ENCODE measurements at regions not wholly inside any gene's neighbourhood (a gene's known extent, or its start where the extent isn't known, plus 50 kb on each side); places are given as distances from the start of the nearest gene placed in this dataset.
A peak's percentile ranks its signal among the peaks of the same experiment; 100 is the strongest.

DNA sequence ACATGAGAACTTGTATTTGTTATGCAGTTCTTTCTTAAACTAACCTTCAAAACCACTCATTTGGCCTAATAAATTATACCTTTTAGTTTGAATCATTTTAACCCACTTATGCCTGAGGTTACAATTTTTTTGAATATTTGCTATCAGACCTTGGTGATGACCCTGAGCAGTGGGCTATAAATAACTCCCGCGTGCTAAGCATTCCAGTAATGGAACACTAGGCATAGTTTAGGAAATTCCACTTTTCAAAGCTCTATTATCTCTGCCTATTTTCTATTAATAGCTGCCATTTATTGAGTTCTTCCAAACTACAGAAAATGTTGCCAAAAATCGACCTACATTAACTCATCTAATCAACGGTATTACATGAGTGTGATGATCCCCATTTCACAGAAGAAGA, 993.4 kb upstream of the FAT3 start (continued):
- no peak for TF ChIP-seq ESRRA (CRISPR knock-in tag; IDR thresholded peaks at IDR 0.05; ENCODE audit: borderline replicate concordance)
- TF ChIP-seq, protein P1, sequence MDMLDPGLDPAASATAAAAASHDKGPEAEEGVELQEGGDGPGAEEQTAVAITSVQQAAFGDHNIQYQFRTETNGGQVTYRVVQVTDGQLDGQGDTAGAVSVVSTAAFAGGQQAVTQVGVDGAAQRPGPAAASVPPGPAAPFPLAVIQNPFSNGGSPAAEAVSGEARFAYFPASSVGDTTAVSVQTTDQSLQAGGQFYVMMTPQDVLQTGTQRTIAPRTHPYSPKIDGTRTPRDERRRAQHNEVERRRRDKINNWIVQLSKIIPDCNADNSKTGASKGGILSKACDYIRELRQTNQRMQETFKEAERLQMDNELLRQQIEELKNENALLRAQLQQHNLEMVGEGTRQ (CRISPR knock-in tag; IDR thresholded peaks at IDR 0.05), result no peak
- no peak for TF ChIP-seq FOXP1 (CRISPR knock-in tag; IDR thresholded peaks at IDR 0.05; ENCODE audit: borderline replicate concordance)
- TF ChIP-seq ZNF263 (CRISPR knock-in tag; IDR thresholded peaks at IDR 0.05; ENCODE audit: low read depth), result no peak
- TF ChIP-seq OVOL2 (CRISPR knock-in tag; IDR thresholded peaks at IDR 0.05; ENCODE audit: borderline replicate concordance), result no peak
- no peak for TF ChIP-seq ZBTB21 (CRISPR knock-in tag; IDR thresholded peaks at IDR 0.05; ENCODE audit: borderline replicate concordance)
- TF ChIP-seq, protein P2, sequence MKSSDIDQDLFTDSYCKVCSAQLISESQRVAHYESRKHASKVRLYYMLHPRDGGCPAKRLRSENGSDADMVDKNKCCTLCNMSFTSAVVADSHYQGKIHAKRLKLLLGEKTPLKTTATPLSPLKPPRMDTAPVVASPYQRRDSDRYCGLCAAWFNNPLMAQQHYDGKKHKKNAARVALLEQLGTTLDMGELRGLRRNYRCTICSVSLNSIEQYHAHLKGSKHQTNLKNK (CRISPR knock-in tag; IDR thresholded peaks at IDR 0.05), result no peak
- TF ChIP-seq, protein P3, sequence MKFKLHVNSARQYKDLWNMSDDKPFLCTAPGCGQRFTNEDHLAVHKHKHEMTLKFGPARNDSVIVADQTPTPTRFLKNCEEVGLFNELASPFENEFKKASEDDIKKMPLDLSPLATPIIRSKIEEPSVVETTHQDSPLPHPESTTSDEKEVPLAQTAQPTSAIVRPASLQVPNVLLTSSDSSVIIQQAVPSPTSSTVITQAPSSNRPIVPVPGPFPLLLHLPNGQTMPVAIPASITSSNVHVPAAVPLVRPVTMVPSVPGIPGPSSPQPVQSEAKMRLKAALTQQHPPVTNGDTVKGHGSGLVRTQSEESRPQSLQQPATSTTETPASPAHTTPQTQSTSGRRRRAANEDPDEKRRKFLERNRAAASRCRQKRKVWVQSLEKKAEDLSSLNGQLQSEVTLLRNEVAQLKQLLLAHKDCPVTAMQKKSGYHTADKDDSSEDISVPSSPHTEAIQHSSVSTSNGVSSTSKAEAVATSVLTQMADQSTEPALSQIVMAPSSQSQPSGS (CRISPR knock-in tag; IDR thresholded peaks at IDR 0.05; ENCODE audit: borderline replicate concordance, low read depth), result no peak
- TF ChIP-seq, protein P4, sequence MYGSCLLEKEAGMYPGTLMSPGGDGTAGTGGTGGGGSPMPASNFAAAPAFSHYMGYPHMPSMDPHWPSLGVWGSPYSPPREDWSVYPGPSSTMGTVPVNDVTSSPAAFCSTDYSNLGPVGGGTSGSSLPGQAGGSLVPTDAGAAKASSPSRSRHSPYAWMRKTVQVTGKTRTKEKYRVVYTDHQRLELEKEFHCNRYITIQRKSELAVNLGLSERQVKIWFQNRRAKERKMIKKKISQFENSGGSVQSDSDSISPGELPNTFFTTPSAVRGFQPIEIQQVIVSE (CRISPR knock-in tag; IDR thresholded peaks at IDR 0.05; ENCODE audit: borderline replicate concordance), result no peak
- TF ChIP-seq ZNF232 (CRISPR knock-in tag; IDR thresholded peaks at IDR 0.05), result no peak
- no peak for TF ChIP-seq NR2C2 (CRISPR knock-in tag; IDR thresholded peaks at IDR 0.05)

DNA sequence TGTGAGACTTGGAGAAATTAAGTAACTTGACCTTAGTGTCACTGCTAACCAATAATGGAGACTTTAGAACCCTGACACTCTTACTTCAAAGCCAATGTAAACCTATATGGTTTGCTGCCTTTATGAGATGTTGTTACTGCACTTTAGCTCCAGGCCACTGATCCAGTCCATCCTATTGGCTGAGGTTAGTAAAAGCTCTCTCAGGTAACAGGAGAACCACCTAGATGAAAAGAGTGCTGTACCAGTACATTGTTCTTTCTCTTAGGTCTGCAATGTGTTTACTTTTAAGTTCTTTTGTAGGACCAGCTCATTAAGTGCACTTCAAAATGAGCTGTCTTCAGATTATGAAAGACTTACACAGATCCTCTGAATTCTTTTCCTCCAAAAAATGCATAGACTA, 994.0 kb upstream of the FAT3 start:
- POLR2A ChIA-PET, result no interaction called here
- peaks cover 2% of the 10 kb centered on the region; the same call in 1 of the 2 replicates for H3K9me3 Mint-ChIP-seq
- peaks cover 1% of the 10 kb centered on the region; the same call in 1 of the 2 replicates for H3K36me3 Mint-ChIP-seq
- no peak for DNase-seq (ENCODE audit: low spot score)
- CTCF ChIA-PET, result interaction anchor here (0.6 to 1.6 kb wide), 3 partner anchors 10 to 439 kb away, joined by 3 to 4 read pairs (median 4); no protein-coding TSS in a partner anchor
- peaks cover 10% of the 10 kb centered on the region for H3K4me1 Mint-ChIP-seq
- no peak for TF ChIP-seq CREB1 (CRISPR knock-in tag; IDR thresholded peaks at IDR 0.05)
- H3K27me3 Mint-ChIP-seq (ENCODE audit: low read depth), result no peaks in the 10 kb centered on the region
- peak; percentile 79 for ATAC-seq
- H3K4me3 Mint-ChIP-seq, result no peak overlapping the region
- peak overlapping the region; percentile 65; the same call in 1 of the 2 replicates for H3K27ac Mint-ChIP-seq

DNA sequence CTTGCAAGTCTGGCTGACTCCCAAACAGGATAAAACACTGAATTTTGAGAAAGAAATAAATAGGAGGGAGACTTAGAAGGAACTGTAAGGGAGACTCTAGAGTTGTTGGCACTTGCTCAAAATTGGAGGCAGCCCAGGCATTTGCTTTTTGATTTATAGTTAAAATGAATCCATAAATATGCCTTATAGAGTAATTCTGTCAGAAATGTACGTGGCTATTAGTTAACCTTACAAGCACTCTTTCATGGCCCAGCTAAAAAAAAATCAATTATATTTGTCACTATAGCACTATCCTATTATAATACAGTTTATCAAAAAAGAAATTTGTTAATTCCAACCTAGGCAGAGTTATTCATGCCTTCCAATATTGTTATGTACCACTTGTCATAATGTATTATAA, 1000.0 kb upstream of the CHORDC1 start:
- ChIA-PET POLR2A (no interaction called here), CTCF (no interaction called here)
- Mint-ChIP-seq H3K36me3 (peaks cover 2% of the 10 kb centered on the region; the same call in 1 of the 2 replicates), H3K27me3 (ENCODE audit: low read depth) (no peaks in the 10 kb centered on the region), H3K27ac (no peak overlapping the region), H3K4me1 (no peaks in the 10 kb centered on the region), H3K9me3 (peaks cover 11% of the 10 kb centered on the region), H3K4me3 (no peak overlapping the region)
- ATAC-seq, result no peak
- DNase-seq (ENCODE audit: low spot score), result no peak
- no peak for TF ChIP-seq JAZF1 (CRISPR knock-in tag; IDR thresholded peaks at IDR 0.05)
- TF ChIP-seq TEAD4 (CRISPR knock-in tag; IDR thresholded peaks at IDR 0.05), result no peak
- TF ChIP-seq PRRX2 (CRISPR knock-in tag; IDR thresholded peaks at IDR 0.05), result no peak
- TF ChIP-seq, protein P5, sequence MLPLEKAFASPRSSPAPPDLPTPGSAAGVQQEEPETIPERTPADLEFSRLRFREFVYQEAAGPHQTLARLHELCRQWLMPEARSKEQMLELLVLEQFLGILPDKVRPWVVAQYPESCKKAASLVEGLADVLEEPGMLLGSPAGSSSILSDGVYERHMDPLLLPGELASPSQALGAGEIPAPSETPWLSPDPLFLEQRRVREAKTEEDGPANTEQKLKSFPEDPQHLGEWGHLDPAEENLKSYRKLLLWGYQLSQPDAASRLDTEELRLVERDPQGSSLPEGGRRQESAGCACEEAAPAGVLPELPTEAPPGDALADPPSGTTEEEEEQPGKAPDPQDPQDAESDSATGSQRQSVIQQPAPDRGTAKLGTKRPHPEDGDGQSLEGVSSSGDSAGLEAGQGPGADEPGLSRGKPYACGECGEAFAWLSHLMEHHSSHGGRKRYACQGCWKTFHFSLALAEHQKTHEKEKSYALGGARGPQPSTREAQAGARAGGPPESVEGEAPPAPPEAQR (CRISPR knock-in tag; IDR thresholded peaks at IDR 0.05), result no peak
- TF ChIP-seq ZNF121 (CRISPR knock-in tag; IDR thresholded peaks at IDR 0.05), result no peak
- no peak for TF ChIP-seq ZNF423 (CRISPR knock-in tag; IDR thresholded peaks at IDR 0.05)
- TF ChIP-seq, protein P6, sequence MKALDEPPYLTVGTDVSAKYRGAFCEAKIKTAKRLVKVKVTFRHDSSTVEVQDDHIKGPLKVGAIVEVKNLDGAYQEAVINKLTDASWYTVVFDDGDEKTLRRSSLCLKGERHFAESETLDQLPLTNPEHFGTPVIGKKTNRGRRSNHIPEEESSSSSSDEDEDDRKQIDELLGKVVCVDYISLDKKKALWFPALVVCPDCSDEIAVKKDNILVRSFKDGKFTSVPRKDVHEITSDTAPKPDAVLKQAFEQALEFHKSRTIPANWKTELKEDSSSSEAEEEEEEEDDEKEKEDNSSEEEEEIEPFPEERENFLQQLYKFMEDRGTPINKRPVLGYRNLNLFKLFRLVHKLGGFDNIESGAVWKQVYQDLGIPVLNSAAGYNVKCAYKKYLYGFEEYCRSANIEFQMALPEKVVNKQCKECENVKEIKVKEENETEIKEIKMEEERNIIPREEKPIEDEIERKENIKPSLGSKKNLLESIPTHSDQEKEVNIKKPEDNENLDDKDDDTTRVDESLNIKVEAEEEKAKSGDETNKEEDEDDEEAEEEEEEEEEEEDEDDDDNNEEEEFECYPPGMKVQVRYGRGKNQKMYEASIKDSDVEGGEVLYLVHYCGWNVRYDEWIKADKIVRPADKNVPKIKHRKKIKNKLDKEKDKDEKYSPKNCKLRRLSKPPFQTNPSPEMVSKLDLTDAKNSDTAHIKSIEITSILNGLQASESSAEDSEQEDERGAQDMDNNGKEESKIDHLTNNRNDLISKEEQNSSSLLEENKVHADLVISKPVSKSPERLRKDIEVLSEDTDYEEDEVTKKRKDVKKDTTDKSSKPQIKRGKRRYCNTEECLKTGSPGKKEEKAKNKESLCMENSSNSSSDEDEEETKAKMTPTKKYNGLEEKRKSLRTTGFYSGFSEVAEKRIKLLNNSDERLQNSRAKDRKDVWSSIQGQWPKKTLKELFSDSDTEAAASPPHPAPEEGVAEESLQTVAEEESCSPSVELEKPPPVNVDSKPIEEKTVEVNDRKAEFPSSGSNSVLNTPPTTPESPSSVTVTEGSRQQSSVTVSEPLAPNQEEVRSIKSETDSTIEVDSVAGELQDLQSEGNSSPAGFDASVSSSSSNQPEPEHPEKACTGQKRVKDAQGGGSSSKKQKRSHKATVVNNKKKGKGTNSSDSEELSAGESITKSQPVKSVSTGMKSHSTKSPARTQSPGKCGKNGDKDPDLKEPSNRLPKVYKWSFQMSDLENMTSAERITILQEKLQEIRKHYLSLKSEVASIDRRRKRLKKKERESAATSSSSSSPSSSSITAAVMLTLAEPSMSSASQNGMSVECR (CRISPR knock-in tag; IDR thresholded peaks at IDR 0.05; ENCODE audit: borderline replicate concordance), result no peak
- TF ChIP-seq, protein P7, sequence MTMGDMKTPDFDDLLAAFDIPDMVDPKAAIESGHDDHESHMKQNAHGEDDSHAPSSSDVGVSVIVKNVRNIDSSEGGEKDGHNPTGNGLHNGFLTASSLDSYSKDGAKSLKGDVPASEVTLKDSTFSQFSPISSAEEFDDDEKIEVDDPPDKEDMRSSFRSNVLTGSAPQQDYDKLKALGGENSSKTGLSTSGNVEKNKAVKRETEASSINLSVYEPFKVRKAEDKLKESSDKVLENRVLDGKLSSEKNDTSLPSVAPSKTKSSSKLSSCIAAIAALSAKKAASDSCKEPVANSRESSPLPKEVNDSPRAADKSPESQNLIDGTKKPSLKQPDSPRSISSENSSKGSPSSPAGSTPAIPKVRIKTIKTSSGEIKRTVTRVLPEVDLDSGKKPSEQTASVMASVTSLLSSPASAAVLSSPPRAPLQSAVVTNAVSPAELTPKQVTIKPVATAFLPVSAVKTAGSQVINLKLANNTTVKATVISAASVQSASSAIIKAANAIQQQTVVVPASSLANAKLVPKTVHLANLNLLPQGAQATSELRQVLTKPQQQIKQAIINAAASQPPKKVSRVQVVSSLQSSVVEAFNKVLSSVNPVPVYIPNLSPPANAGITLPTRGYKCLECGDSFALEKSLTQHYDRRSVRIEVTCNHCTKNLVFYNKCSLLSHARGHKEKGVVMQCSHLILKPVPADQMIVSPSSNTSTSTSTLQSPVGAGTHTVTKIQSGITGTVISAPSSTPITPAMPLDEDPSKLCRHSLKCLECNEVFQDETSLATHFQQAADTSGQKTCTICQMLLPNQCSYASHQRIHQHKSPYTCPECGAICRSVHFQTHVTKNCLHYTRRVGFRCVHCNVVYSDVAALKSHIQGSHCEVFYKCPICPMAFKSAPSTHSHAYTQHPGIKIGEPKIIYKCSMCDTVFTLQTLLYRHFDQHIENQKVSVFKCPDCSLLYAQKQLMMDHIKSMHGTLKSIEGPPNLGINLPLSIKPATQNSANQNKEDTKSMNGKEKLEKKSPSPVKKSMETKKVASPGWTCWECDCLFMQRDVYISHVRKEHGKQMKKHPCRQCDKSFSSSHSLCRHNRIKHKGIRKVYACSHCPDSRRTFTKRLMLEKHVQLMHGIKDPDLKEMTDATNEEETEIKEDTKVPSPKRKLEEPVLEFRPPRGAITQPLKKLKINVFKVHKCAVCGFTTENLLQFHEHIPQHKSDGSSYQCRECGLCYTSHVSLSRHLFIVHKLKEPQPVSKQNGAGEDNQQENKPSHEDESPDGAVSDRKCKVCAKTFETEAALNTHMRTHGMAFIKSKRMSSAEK (CRISPR knock-in tag; IDR thresholded peaks at IDR 0.05; ENCODE audit: borderline replicate concordance), result no peak
- no peak for TF ChIP-seq NFATC4 (CRISPR knock-in tag; IDR thresholded peaks at IDR 0.05)
